ENCODE measurements at regions not wholly inside any gene's neighbourhood (a gene's known extent, or its start where the extent isn't known, plus 50 kb on each side); places are given as distances from the start of the nearest gene placed in this dataset.

DNA sequence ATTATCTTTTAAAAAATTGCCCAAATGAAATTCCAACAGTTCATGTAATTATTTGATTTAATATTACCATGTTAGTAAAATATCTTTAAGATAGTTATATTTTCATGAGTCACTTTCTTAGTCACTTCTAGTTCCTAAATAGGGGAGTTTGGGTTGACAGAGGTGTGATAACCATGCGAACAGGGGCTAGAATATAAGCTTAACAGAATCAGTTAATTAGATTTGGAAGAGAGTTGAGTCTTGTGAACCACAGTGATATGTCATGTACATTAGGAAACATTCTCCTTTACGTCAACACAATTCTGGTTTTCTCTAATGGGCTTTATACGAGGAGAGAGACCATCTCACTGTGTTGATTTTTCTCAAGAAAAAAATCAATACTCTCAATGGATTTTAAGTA is 64.8 kb upstream of the ZNF281 start:
- TF ChIP-seq CTCF (IDR thresholded peaks at IDR 0.05) (no peak), POLR2A (IDR thresholded peaks at IDR 0.05) (no peak)

All from lower leg skin (tissue), 3 donors.